ENCODE measurements at regions not wholly inside any gene's neighbourhood (a gene's known extent, or its start where the extent isn't known, plus 50 kb on each side); places are given as distances from the start of the nearest gene placed in this dataset.

- no peak overlapping the region for H2AFZ ChIP-seq (ENCODE audit: low read depth, low read length)
- intact Hi-C loops (cut with micrococcal nuclease) (no loop called here), dilution Hi-C loops (cut with MboI; ENCODE audit: extremely low pct_ligation_motif_present, low sequenced_read_pairs) (no loop called here)
- TF ChIP-seq POLR2A (IDR thresholded peaks at IDR 0.05; ENCODE audit: low read depth, low read length) (no peak), EZH2 (IDR thresholded peaks at IDR 0.05; ENCODE audit: borderline replicate concordance, low read depth, low read length, severe bottlenecking) (no peak), FOS (IDR thresholded peaks at IDR 0.05; ENCODE audit: borderline replicate concordance, insufficient read depth, low read length) (no peak), GATA2 (IDR thresholded peaks at IDR 0.05; ENCODE audit: insufficient read depth, insufficient read length, low read depth, low read length) (no peak), POLR2AphosphoS5 (IDR thresholded peaks at IDR 0.05; ENCODE audit: insufficient read depth, low read depth, low read length) (no peak), CTCF (IDR thresholded peaks at IDR 0.05; ENCODE audit: extremely low read depth in 1 of 2, insufficient read depth in 1 of 2, low read depth in 1 of 2, low read length in 2 of 2) (no peak), MYC (IDR thresholded peaks at IDR 0.05; ENCODE audit: low read depth, low read length) (no peak), MAX (IDR thresholded peaks at IDR 0.05; ENCODE audit: insufficient read depth, insufficient read length) (no peak), JUN (IDR thresholded peaks at IDR 0.05; ENCODE audit: borderline replicate concordance, insufficient read depth, insufficient read length, low read depth) (no peak)
- no peaks in the 10 kb centered on the region for H3K79me2 ChIP-seq (ENCODE audit: control insufficient read depth, insufficient read depth, low read length)
- FAIRE-seq (no peak), DNase-seq (ENCODE audit: low read depth, low spot score) (no peak)
- no peaks in the 10 kb centered on the region for H3K9me3 ChIP-seq (replicated peaks; ENCODE audit: control insufficient read depth, insufficient read depth, low read length)
- H3K36me3 ChIP-seq (ENCODE audit: control insufficient read depth in 2 of 2, extremely low read depth in 1 of 2, insufficient read depth in 2 of 2, low read length in 2 of 2): no peaks in the 10 kb centered on the region
- H4K20me1 ChIP-seq (replicated peaks; ENCODE audit: control insufficient read depth, extremely low read depth, insufficient read depth, low read length): no peaks in the 10 kb centered on the region
- H3K9ac ChIP-seq (replicated peaks; ENCODE audit: extremely low read depth, insufficient read depth, low read length): no peak overlapping the region
- H3K9me1 ChIP-seq (replicated peaks; ENCODE audit: control insufficient read depth, extremely low read depth, insufficient read depth, low read length): no peaks in the 10 kb centered on the region
- POLR2A ChIA-PET: no interaction called here
- H3K4me3 ChIP-seq (replicated peaks in 1 of 3; ENCODE audit: insufficient read depth in 1 of 3, low read depth in 1 of 3, low read length in 3 of 3): no peak overlapping the region
- no TSS peak for BruUV-seq (replicated peaks)
- no peak overlapping the region for H3K27ac ChIP-seq (ENCODE audit: insufficient read depth, low read depth, low read length)
- no peak overlapping the region for H3K4me2 ChIP-seq (ENCODE audit: insufficient read depth, low read length)
- H3K27me3 ChIP-seq (ENCODE audit: control insufficient read depth in 2 of 2, insufficient read depth in 2 of 2, low read length in 2 of 2): peaks cover 6 to 12% of the 10 kb centered on the region in 2 experiments
- CTCF ChIA-PET: no interaction called here
- no peaks in the 10 kb centered on the region for H3K4me1 ChIP-seq (ENCODE audit: control insufficient read depth, extremely low read depth, insufficient read depth, low read length)
Measured at GRCh38 chr2:234278556-234279255, 218.2 kb downstream of the ARL4C start.
